Stimulated activated CD4-positive, alpha-beta T cell treated with anti-CD3 and anti-CD28 coated beads, Interleukin-1b, Interleukin-23, amount 100 ng/mL, for 48 hours (primary cell): ENCODE measurements at regions not wholly inside any gene's neighbourhood (a gene's known extent, or its start where the extent isn't known, plus 50 kb on each side); places are given as distances from the start of the nearest gene placed in this dataset.
"Not testable (repeated sequence)": the region's sequence is repeated elsewhere in the genome, so short reads cannot be mapped to it uniquely, and the experiment has no call there.

Source experiments
- DNase-seq: peaks from one replicate; pipeline ENCODE4 v3.0.0-alpha.2; 2020

GRCh38 chr1:53399370-53400133 lies 59.6 kb upstream of the DMRTB1 start:
- DNase-seq: not testable (repeated sequence)

- DNase-seq: no peak
These were observed 58.2 kb upstream of the DMRTB1 start for GRCh38 chr1:53400761-53401674.

GRCh38 chr1:53401813-53402745 lies 57.1 kb upstream of the DMRTB1 start:
- DNase-seq: no peak

GRCh38 chr1:53402891-53403655 lies 56.1 kb upstream of the DMRTB1 start:
- DNase-seq: no peak

- DNase-seq: no peak
These were observed 53.5 kb upstream of the DMRTB1 start for GRCh38 chr1:53405737-53406136.

- DNase-seq: no peak
These were observed 52.5 kb upstream of the DMRTB1 start for GRCh38 chr1:53406551-53407235.

GRCh38 chr1:53408013-53408754 lies 51.0 kb upstream of the DMRTB1 start:
- no peak for DNase-seq

- DNase-seq: no peak
These were observed 50.5 kb upstream of the DMRTB1 start for GRCh38 chr1:53408755-53409129.

- DNase-seq: no peak
These were observed 50.0 kb upstream of the DMRTB1 start for GRCh38 chr1:53409233-53409632.
